HG03097 (cell line): ENCODE measurements at regions not wholly inside any gene's neighbourhood (a gene's known extent, or its start where the extent isn't known, plus 50 kb on each side); places are given as distances from the start of the nearest gene placed in this dataset.
"Not testable (repeated sequence)": the region's sequence is repeated elsewhere in the genome, so short reads cannot be mapped to it uniquely, and the experiment has no call there.

ENCODE experiments used
- ATAC-seq: cut with Tn5 transposase; IDR thresholded peaks from one replicate; pipeline ENCODE4 v1.9.1; 2021; ENCODE audit not compliant: unreplicated experiment, low FRiP score

GRCh38 chr1:119250299-119250698 lies 109.8 kb upstream of the WARS2 start:
- ATAC-seq, result no peak

GRCh38 chr1:119251751-119252150 lies 111.3 kb upstream of the WARS2 start:
- no peak for ATAC-seq

GRCh38 chr1:119253366-119253765 lies 112.9 kb upstream of the WARS2 start:
- no peak for ATAC-seq

- ATAC-seq, result no peak
Observed at GRCh38 chr1:119254067-119254720, 113.7 kb upstream of the WARS2 start.

GRCh38 chr1:119256089-119256488 lies 112.5 kb upstream of the HAO2 start:
- ATAC-seq, result not testable (repeated sequence)

- no peak for ATAC-seq
Observed at GRCh38 chr1:119260506-119260905, 108.1 kb upstream of the HAO2 start.

- peak; percentile 90 for ATAC-seq
Observed at GRCh38 chr1:119266386-119266785, 102.2 kb upstream of the HAO2 start.

GRCh38 chr1:119266858-119267257 lies 101.7 kb upstream of the HAO2 start:
- no peak for ATAC-seq

- ATAC-seq, result not testable (repeated sequence)
Observed at GRCh38 chr1:119267288-119267687, 101.3 kb upstream of the HAO2 start.

- ATAC-seq, result no peak
Observed at GRCh38 chr1:119268879-119269278, 99.7 kb upstream of the HAO2 start.

GRCh38 chr1:119275145-119276134 lies 93.1 kb upstream of the HAO2 start:
- no peak for ATAC-seq

GRCh38 chr1:119276558-119276957 lies 92.0 kb upstream of the HAO2 start:
- ATAC-seq, result no peak

- no peak for ATAC-seq
Observed at GRCh38 chr1:119279456-119280381, 88.9 kb upstream of the HAO2 start.

- ATAC-seq, result no peak
Observed at GRCh38 chr1:119285482-119285881, 83.1 kb upstream of the HAO2 start.

GRCh38 chr1:119286587-119287181 lies 81.9 kb upstream of the HAO2 start:
- peak; percentile 67 for ATAC-seq

- no peak for ATAC-seq
Observed at GRCh38 chr1:119288751-119289150, 79.8 kb upstream of the HAO2 start.

- no peak for ATAC-seq
Observed at GRCh38 chr1:119290297-119290696, 78.3 kb upstream of the HAO2 start.

- ATAC-seq, result no peak
Observed at GRCh38 chr1:119291611-119292206, 76.9 kb upstream of the HAO2 start.

GRCh38 chr1:119293797-119294196 lies 74.8 kb upstream of the HAO2 start:
- no peak for ATAC-seq

GRCh38 chr1:119294199-119294598 lies 74.4 kb upstream of the HAO2 start:
- no peak for ATAC-seq
